Stimulated activated CD8-positive, alpha-beta memory T cell treated with anti-CD3 and anti-CD28 coated beads, Interleukin-12 subunit alpha, Interleukin-12 subunit beta, amount 100 ng/mL, for 4 hours (primary cell): ENCODE measurements at regions not wholly inside any gene's neighbourhood (a gene's known extent, or its start where the extent isn't known, plus 50 kb on each side); places are given as distances from the start of the nearest gene placed in this dataset.

Experiments
- DNase-seq: peaks from one replicate; pipeline ENCODE4 v3.0.0-alpha.2; 2020; ENCODE audit warnings: low read depth

GRCh38 chr4:124529131-124529530 is 183.4 kb downstream of the ANKRD50 start:
- no peak for DNase-seq

GRCh38 chr4:124530464-124531077 is 182.0 kb downstream of the ANKRD50 start:
- no peak for DNase-seq

GRCh38 chr4:124534131-124534530 is 178.4 kb downstream of the ANKRD50 start:
- DNase-seq, result no peak

GRCh38 chr4:124535003-124535402 is 177.5 kb downstream of the ANKRD50 start:
- DNase-seq, result no peak

GRCh38 chr4:124536946-124537345 is 175.6 kb downstream of the ANKRD50 start:
- no peak for DNase-seq

GRCh38 chr4:124537971-124538370 is 174.6 kb downstream of the ANKRD50 start:
- DNase-seq, result no peak

- DNase-seq, result no peak
Measured at GRCh38 chr4:124540014-124540413, 172.5 kb downstream of the ANKRD50 start.

GRCh38 chr4:124541652-124542420 is 170.7 kb downstream of the ANKRD50 start:
- no peak for DNase-seq

GRCh38 chr4:124555959-124556358 is 156.6 kb downstream of the ANKRD50 start:
- no peak for DNase-seq

GRCh38 chr4:124564121-124564520 is 148.4 kb downstream of the ANKRD50 start:
- DNase-seq, result no peak

- no peak for DNase-seq
Measured at GRCh38 chr4:124565371-124565770, 147.2 kb downstream of the ANKRD50 start.

- DNase-seq, result no peak
Measured at GRCh38 chr4:124566030-124566429, 146.5 kb downstream of the ANKRD50 start.

- DNase-seq, result no peak
Measured at GRCh38 chr4:124573056-124573455, 139.5 kb downstream of the ANKRD50 start.

- DNase-seq, result no peak
Measured at GRCh38 chr4:124579896-124580295, 132.6 kb downstream of the ANKRD50 start.

- no peak for DNase-seq
Measured at GRCh38 chr4:124583797-124584196, 128.7 kb downstream of the ANKRD50 start.

GRCh38 chr4:124589786-124590185 is 122.7 kb downstream of the ANKRD50 start:
- DNase-seq, result no peak

GRCh38 chr4:124590480-124590879 is 122.1 kb downstream of the ANKRD50 start:
- DNase-seq, result no peak

- no peak for DNase-seq
Measured at GRCh38 chr4:124591637-124592036, 120.9 kb downstream of the ANKRD50 start.

- DNase-seq, result no peak
Measured at GRCh38 chr4:124593494-124593893, 119.0 kb downstream of the ANKRD50 start.

GRCh38 chr4:124594945-124595344 is 117.6 kb downstream of the ANKRD50 start:
- no peak for DNase-seq

- DNase-seq, result no peak
Measured at GRCh38 chr4:124596816-124597215, 115.7 kb downstream of the ANKRD50 start.

GRCh38 chr4:124610211-124610610 is 102.3 kb downstream of the ANKRD50 start:
- DNase-seq, result no peak
